ENCODE measurements at regions not wholly inside any gene's neighbourhood (a gene's known extent, or its start where the extent isn't known, plus 50 kb on each side); places are given as distances from the start of the nearest gene placed in this dataset.

DNA sequence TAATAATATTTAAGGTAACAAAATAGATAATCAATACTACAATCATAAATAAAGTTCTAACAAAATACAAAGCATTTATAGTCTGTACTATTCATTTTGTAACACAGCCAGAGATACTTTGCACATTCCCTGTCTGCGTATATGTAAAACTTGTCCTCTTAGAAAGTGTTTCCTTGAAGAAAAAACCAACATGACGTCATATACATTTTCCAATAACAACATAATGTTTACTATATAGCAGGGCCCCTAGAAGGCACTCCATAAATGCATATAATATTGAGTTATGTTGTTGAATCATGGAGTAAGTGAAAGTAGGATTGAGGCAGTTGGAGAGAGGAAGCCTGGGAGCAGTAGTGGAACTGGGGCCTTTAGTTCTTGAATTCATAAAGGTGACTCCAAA lies 371.4 kb upstream of the HTR2A start:
- H3K27me3 ChIP-seq (ENCODE audit: control insufficient read depth in 2 of 2, insufficient read depth in 2 of 2, low read length in 2 of 2): no peaks in the 10 kb centered on the region
- H3K9ac ChIP-seq (ENCODE audit: low read depth in 1 of 2, low read length in 2 of 2): no peak overlapping the region
- H3K4me3 ChIP-seq (ENCODE audit: low read length in 2 of 2): no peak overlapping the region
- H3K4me1 ChIP-seq (ENCODE audit: control insufficient read depth in 2 of 2, insufficient read depth in 2 of 2, low read length in 2 of 2): no peaks in the 10 kb centered on the region
- no peaks in the 10 kb centered on the region for H3K9me3 ChIP-seq (ENCODE audit: control insufficient read depth in 2 of 2, low read length in 2 of 2)
- H3K27ac ChIP-seq (ENCODE audit: low read depth in 2 of 2, low read length in 2 of 2): no peak overlapping the region
- H3K36me3 ChIP-seq (ENCODE audit: control insufficient read depth in 2 of 2, insufficient read depth in 2 of 2, low read length in 2 of 2): no peaks in the 10 kb centered on the region

DNA sequence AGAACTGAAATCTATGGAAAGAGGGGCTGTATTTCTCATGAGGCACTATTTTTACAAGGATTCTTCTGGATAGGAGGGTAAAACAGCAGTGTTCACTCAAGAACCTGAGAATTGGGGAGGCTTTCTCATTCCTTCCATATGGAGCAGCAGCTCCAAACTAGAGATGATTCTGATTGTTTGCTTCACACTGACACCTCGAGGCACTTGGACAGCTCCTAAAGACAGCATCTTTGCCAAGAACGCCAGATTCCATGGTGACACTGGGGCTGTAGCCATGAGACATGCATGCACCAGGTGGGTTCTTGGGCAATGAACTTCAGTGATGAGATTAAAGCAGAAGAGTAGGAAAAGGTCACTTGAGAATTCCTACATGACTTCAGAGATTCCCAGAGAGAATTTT lies 361.5 kb upstream of the HTR2A start:
- Histone ChIP-seq H3K4me3 (ENCODE audit: low read length in 2 of 2) (no peak overlapping the region), H3K9ac (ENCODE audit: low read depth in 1 of 2, low read length in 2 of 2) (no peak overlapping the region), H3K27me3 (ENCODE audit: control insufficient read depth in 2 of 2, insufficient read depth in 2 of 2, low read length in 2 of 2) (no peaks in the 10 kb centered on the region), H3K4me1 (ENCODE audit: control insufficient read depth in 2 of 2, insufficient read depth in 2 of 2, low read length in 2 of 2) (no peaks in the 10 kb centered on the region), H3K9me3 (ENCODE audit: control insufficient read depth in 2 of 2, low read length in 2 of 2) (no peaks in the 10 kb centered on the region), H3K27ac (ENCODE audit: low read depth in 2 of 2, low read length in 2 of 2) (no peak overlapping the region), H3K36me3 (ENCODE audit: control insufficient read depth in 2 of 2, insufficient read depth in 2 of 2, low read length in 2 of 2) (no peaks in the 10 kb centered on the region)

DNA sequence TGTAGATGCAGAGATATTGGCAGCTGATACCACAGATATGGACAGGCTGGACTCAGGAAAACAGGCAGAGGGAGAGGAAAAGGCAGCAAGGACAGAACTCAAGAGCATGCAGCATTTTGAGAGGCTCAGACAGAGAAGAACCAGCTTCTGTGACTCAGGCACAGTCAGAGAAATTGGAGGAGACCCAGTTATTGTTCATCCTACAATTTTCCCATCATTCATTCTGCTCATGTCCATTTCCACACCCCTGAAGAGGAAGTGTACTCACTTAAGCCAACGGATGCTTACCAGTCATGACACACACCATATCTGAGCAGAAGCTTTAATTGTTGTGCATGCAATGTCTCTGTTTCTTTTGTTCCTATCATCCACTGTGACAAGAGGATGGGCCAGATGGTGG lies 359.8 kb upstream of the HTR2A start:
- H3K4me1 ChIP-seq (ENCODE audit: control insufficient read depth in 2 of 2, insufficient read depth in 2 of 2, low read length in 2 of 2): no peaks in the 10 kb centered on the region

DNA sequence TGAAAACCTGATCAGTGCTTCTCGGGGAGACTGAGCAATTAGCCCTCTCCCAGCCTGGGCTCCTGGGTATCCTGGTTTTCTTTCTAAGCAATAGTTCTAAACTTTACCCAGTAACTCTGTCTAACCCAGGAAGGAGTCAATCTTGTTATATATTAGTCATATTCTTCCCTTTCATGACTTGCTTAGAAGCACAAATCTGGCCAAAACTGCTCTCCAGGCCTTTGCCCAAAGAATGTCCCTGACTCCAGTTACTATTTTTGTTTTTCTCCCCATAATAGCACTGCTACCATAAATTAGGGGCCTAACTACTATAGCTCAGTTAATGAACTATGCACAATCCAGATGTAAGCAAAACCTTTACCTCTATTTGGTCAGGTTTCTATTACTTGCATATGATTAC lies 355.8 kb upstream of the HTR2A start:
- Histone ChIP-seq H3K27me3 (ENCODE audit: control insufficient read depth in 2 of 2, insufficient read depth in 2 of 2, low read length in 2 of 2) (no peaks in the 10 kb centered on the region), H3K4me1 (ENCODE audit: control insufficient read depth in 2 of 2, insufficient read depth in 2 of 2, low read length in 2 of 2) (no peaks in the 10 kb centered on the region), H3K9me3 (ENCODE audit: control insufficient read depth in 2 of 2, low read length in 2 of 2) (peaks cover 0 to 2% of the 10 kb centered on the region in 2 donors), H3K36me3 (ENCODE audit: control insufficient read depth in 2 of 2, insufficient read depth in 2 of 2, low read length in 2 of 2) (no peaks in the 10 kb centered on the region), H3K4me3 (ENCODE audit: low read length in 2 of 2) (no peak overlapping the region), H3K9ac (ENCODE audit: low read depth in 1 of 2, low read length in 2 of 2) (no peak overlapping the region), H3K27ac (ENCODE audit: low read depth in 2 of 2, low read length in 2 of 2) (no peak overlapping the region)

More for the DNA sequence above, 359.8 kb upstream of the HTR2A start:
- no peak overlapping the region for H3K27ac ChIP-seq (ENCODE audit: low read depth in 2 of 2, low read length in 2 of 2)
- H3K9ac ChIP-seq (ENCODE audit: low read depth in 1 of 2, low read length in 2 of 2): no peak overlapping the region
- no peaks in the 10 kb centered on the region for H3K36me3 ChIP-seq (ENCODE audit: control insufficient read depth in 2 of 2, insufficient read depth in 2 of 2, low read length in 2 of 2)
- H3K9me3 ChIP-seq (ENCODE audit: control insufficient read depth in 2 of 2, low read length in 2 of 2): no peaks in the 10 kb centered on the region
- H3K27me3 ChIP-seq (ENCODE audit: control insufficient read depth in 2 of 2, insufficient read depth in 2 of 2, low read length in 2 of 2): no peaks in the 10 kb centered on the region
- no peak overlapping the region for H3K4me3 ChIP-seq (ENCODE audit: low read length in 2 of 2)

DNA sequence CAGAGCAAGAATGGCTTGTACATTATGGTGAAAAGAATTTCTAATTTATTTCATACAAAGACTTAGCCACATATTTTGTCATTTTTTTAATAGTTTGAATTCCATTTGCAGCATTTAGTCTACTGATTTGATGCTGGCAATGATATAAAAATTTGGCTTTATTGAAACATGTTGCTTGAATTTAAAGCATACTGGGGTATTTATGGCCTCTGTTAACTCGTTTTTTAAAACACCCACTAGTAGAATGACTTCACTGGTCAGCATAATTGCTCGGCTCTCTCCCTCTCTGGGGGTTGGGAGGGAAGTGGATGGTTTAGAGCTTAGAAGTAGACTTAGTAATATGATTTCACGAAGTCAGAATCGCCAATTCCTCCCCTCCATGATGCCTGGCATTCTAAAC lies 354.9 kb upstream of the HTR2A start:
- peaks cover 0 to 2% of the 10 kb centered on the region in 2 donors for H3K9me3 ChIP-seq (ENCODE audit: control insufficient read depth in 2 of 2, low read length in 2 of 2)
- no peaks in the 10 kb centered on the region for H3K4me1 ChIP-seq (ENCODE audit: control insufficient read depth in 2 of 2, insufficient read depth in 2 of 2, low read length in 2 of 2)
- no peaks in the 10 kb centered on the region for H3K36me3 ChIP-seq (ENCODE audit: control insufficient read depth in 2 of 2, insufficient read depth in 2 of 2, low read length in 2 of 2)
- no peaks in the 10 kb centered on the region for H3K27me3 ChIP-seq (ENCODE audit: control insufficient read depth in 2 of 2, insufficient read depth in 2 of 2, low read length in 2 of 2)
- H3K9ac ChIP-seq (ENCODE audit: low read depth in 1 of 2, low read length in 2 of 2): no peak overlapping the region
- no peak overlapping the region for H3K4me3 ChIP-seq (ENCODE audit: low read length in 2 of 2)
- H3K27ac ChIP-seq (ENCODE audit: low read depth in 2 of 2, low read length in 2 of 2): no peak overlapping the region

DNA sequence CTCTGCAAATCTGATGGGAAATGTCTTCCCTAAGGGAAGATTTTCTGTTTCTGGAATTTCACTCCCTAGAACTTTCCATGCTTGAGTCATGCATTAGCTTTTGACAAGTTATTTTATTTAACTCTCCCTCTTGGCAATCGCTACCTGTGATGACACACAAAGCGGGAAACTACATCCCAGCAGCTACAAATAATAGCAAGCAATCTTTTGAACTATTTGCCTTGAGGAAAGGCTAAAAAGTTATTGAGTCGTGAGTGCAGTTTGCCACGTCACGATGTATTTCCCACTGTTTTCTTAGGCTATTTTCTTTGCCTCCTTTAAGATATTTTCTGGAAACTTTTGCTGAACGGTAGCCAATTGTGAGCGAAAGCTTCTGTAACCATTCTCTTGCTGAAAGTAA lies 353.3 kb upstream of the HTR2A start:
- H3K27me3 ChIP-seq (ENCODE audit: control insufficient read depth in 2 of 2, insufficient read depth in 2 of 2, low read length in 2 of 2): no peaks in the 10 kb centered on the region
- H3K4me1 ChIP-seq (ENCODE audit: control insufficient read depth in 2 of 2, insufficient read depth in 2 of 2, low read length in 2 of 2): no peaks in the 10 kb centered on the region

DNA sequence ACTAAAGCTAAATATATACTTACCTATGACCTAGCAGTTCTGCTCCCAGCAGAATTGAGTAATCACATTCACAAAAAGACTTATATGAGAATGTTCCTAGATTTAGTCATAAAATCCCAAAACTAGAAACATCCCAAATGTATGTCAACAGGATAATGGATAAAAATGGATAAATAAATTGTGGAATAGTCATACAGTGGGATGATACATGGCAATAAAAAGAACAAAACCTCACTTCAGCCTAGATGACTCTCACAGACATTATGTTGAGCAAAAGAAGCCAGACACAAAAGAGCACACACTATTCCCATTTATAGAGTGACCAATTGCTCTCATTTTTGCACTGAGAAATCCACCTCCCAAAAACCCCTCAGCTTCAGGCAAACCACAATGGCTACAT lies 352.4 kb upstream of the HTR2A start:
- Histone ChIP-seq H3K27me3 (ENCODE audit: control insufficient read depth in 2 of 2, insufficient read depth in 2 of 2, low read length in 2 of 2) (no peaks in the 10 kb centered on the region), H3K9ac (ENCODE audit: low read depth in 1 of 2, low read length in 2 of 2) (no peak overlapping the region)

More for the DNA sequence above, 353.3 kb upstream of the HTR2A start:
- Histone ChIP-seq H3K36me3 (ENCODE audit: control insufficient read depth in 2 of 2, insufficient read depth in 2 of 2, low read length in 2 of 2) (no peaks in the 10 kb centered on the region), H3K27ac (ENCODE audit: low read depth in 2 of 2, low read length in 2 of 2) (no peak overlapping the region), H3K9ac (ENCODE audit: low read depth in 1 of 2, low read length in 2 of 2) (no peak overlapping the region), H3K9me3 (ENCODE audit: control insufficient read depth in 2 of 2, low read length in 2 of 2) (peaks cover 0 to 2% of the 10 kb centered on the region in 2 donors), H3K4me3 (ENCODE audit: low read length in 2 of 2) (no peak overlapping the region)

DNA sequence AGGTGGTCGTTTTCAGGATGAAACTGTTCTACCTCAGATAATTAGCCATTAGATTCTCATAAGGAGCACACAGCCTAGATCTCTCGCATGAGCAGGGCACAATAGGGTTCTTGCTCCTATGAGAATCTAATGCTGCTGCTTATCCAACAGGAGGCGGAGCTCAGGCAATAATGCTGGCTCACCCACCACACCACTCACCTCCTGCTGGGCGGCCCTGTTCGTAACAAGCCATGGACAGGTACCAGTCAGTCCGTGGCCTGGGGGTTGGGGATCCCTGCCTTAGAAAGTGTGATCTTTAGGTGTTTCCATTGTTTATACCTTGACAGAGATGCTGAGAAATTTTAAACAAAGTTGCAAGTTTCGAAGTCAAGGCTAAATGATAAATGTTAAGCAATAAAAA lies 344.6 kb upstream of the HTR2A start:
- Histone ChIP-seq H3K27me3 (ENCODE audit: control insufficient read depth in 2 of 2, insufficient read depth in 2 of 2, low read length in 2 of 2) (no peaks in the 10 kb centered on the region), H3K27ac (ENCODE audit: low read depth in 2 of 2, low read length in 2 of 2) (no peak overlapping the region), H3K4me1 (ENCODE audit: control insufficient read depth in 2 of 2, insufficient read depth in 2 of 2, low read length in 2 of 2) (no peaks in the 10 kb centered on the region), H3K4me3 (ENCODE audit: low read length in 2 of 2) (no peak overlapping the region), H3K9me3 (ENCODE audit: control insufficient read depth in 2 of 2, low read length in 2 of 2) (no peaks in the 10 kb centered on the region), H3K36me3 (ENCODE audit: control insufficient read depth in 2 of 2, insufficient read depth in 2 of 2, low read length in 2 of 2) (no peaks in the 10 kb centered on the region), H3K9ac (ENCODE audit: low read depth in 1 of 2, low read length in 2 of 2) (no peak overlapping the region)

More for the DNA sequence above, 352.4 kb upstream of the HTR2A start:
- H3K4me1 ChIP-seq (ENCODE audit: control insufficient read depth in 2 of 2, insufficient read depth in 2 of 2, low read length in 2 of 2): no peaks in the 10 kb centered on the region
- no peak overlapping the region for H3K27ac ChIP-seq (ENCODE audit: low read depth in 2 of 2, low read length in 2 of 2)
- no peaks in the 10 kb centered on the region for H3K36me3 ChIP-seq (ENCODE audit: control insufficient read depth in 2 of 2, insufficient read depth in 2 of 2, low read length in 2 of 2)
- no peak overlapping the region for H3K4me3 ChIP-seq (ENCODE audit: low read length in 2 of 2)
- peaks cover 0 to 2% of the 10 kb centered on the region in 2 donors for H3K9me3 ChIP-seq (ENCODE audit: control insufficient read depth in 2 of 2, low read length in 2 of 2)

DNA sequence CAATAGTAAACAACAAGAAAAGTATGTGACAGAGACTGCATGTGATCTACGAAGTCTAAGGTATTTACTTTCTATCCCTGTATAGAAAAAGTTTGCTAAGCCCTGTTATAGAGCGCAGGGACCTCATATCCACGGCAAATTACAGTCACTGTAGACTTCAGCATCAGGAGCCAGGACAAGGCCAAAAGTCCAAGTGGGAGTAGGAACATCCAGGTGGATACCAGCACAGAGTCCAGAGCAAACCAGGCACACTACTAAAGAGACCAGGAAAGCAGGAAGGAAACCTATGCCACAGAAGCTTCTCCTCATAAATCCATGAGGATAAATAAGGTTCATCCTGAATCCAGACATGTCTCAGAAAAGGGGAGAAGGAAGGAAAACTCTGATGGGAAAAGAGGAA lies 342.2 kb upstream of the HTR2A start:
- no peaks in the 10 kb centered on the region for H3K27me3 ChIP-seq (ENCODE audit: control insufficient read depth in 2 of 2, insufficient read depth in 2 of 2, low read length in 2 of 2)
- no peak overlapping the region for H3K4me3 ChIP-seq (ENCODE audit: low read length in 2 of 2)
- no peaks in the 10 kb centered on the region for H3K9me3 ChIP-seq (ENCODE audit: control insufficient read depth in 2 of 2, low read length in 2 of 2)
- H3K36me3 ChIP-seq (ENCODE audit: control insufficient read depth in 2 of 2, insufficient read depth in 2 of 2, low read length in 2 of 2): no peaks in the 10 kb centered on the region
- H3K9ac ChIP-seq (ENCODE audit: low read depth in 1 of 2, low read length in 2 of 2): no peak overlapping the region
- no peak overlapping the region for H3K27ac ChIP-seq (ENCODE audit: low read depth in 2 of 2, low read length in 2 of 2)
- no peaks in the 10 kb centered on the region for H3K4me1 ChIP-seq (ENCODE audit: control insufficient read depth in 2 of 2, insufficient read depth in 2 of 2, low read length in 2 of 2)

DNA sequence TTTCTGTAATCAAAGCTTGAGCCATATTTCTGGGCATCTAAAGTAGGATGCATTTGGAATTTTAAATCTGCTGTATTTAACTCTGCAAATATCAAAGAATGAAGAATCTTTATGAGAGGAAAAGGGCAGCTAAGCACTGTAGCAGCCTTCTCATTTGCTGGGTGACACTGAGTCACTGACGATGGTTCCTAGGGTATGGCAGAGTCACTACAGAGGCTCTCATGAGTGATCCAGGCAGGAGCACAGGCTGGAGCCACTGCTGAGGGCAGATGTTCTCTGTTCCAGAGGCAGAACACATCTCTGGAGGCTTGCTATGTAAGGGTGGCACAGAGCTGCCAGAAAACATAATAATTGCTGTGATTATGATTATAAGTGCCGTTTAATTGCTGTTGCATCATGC lies 340.7 kb upstream of the HTR2A start:
- H3K4me1 ChIP-seq (ENCODE audit: control insufficient read depth in 2 of 2, insufficient read depth in 2 of 2, low read length in 2 of 2): no peaks in the 10 kb centered on the region
- no peaks in the 10 kb centered on the region for H3K27me3 ChIP-seq (ENCODE audit: control insufficient read depth in 2 of 2, insufficient read depth in 2 of 2, low read length in 2 of 2)
- H3K9ac ChIP-seq (ENCODE audit: low read depth in 1 of 2, low read length in 2 of 2): no peak overlapping the region
- no peak overlapping the region for H3K27ac ChIP-seq (ENCODE audit: low read depth in 2 of 2, low read length in 2 of 2)
- H3K4me3 ChIP-seq (ENCODE audit: low read length in 2 of 2): no peak overlapping the region
- H3K9me3 ChIP-seq (ENCODE audit: control insufficient read depth in 2 of 2, low read length in 2 of 2): no peaks in the 10 kb centered on the region
- no peaks in the 10 kb centered on the region for H3K36me3 ChIP-seq (ENCODE audit: control insufficient read depth in 2 of 2, insufficient read depth in 2 of 2, low read length in 2 of 2)

DNA sequence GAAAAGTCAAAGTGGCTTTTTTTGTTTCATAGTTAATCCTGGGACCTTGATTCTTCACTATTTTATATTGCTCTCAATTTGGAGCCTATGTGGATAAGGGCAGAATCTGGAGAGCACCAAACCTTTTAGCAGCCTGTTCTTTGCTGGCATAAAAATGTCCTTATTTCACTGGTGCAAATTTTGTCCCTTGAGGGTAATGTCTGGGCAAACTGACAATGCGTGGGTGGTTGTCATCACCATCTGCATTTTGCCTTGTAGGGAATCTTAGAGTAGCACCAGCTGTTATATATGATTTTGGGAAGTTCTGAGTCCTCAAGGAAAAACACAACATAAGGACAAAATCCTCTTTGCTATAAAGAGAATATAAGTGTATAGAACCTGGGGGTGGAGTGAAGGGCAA lies 336.9 kb upstream of the HTR2A start:
- Histone ChIP-seq H3K9me3 (ENCODE audit: control insufficient read depth in 2 of 2, low read length in 2 of 2) (peaks cover 0 to 2% of the 10 kb centered on the region in 2 donors), H3K27ac (ENCODE audit: low read depth in 2 of 2, low read length in 2 of 2) (no peak overlapping the region), H3K4me1 (ENCODE audit: control insufficient read depth in 2 of 2, insufficient read depth in 2 of 2, low read length in 2 of 2) (no peaks in the 10 kb centered on the region), H3K4me3 (ENCODE audit: low read length in 2 of 2) (no peak overlapping the region), H3K36me3 (ENCODE audit: control insufficient read depth in 2 of 2, insufficient read depth in 2 of 2, low read length in 2 of 2) (no peaks in the 10 kb centered on the region), H3K27me3 (ENCODE audit: control insufficient read depth in 2 of 2, insufficient read depth in 2 of 2, low read length in 2 of 2) (no peaks in the 10 kb centered on the region), H3K9ac (ENCODE audit: low read depth in 1 of 2, low read length in 2 of 2) (no peak overlapping the region)
